Inflammatory macrophage treated with lipopolysaccharide for 4 hours (primary cell): ENCODE measurements at regions not wholly inside any gene's neighbourhood (a gene's known extent, or its start where the extent isn't known, plus 50 kb on each side); places are given as distances from the start of the nearest gene placed in this dataset.

Experiments used
- DNase-seq: peaks from one replicate; pipeline ENCODE4 v3.0.0-alpha.2; 2020

DNA sequence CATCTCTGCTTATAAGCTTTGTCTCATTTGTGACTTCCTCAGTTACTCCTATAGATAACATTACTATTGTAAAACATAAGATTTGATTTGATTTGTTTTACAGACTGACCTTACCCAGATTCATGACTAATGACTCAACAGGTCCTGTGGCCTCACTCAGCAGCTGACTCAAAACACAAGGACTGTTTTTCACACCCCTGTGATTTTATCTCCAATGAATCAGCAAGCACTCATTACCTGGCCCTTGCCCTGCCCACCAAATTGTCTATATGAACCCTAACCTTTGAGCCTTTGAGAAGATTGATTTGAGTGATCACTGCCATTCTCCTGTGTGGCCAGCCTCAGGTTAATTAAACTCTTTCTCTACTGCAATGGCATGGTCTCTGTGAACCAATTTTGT lies 1064.6 kb upstream of the LRRTM3 start:
- DNase-seq: no peak
